Mesendoderm (in vitro differentiated cells): ENCODE measurements at regions not wholly inside any gene's neighbourhood (a gene's known extent, or its start where the extent isn't known, plus 50 kb on each side); places are given as distances from the start of the nearest gene placed in this dataset.
A peak's percentile ranks its signal among the peaks of the same experiment; 100 is the strongest.

Experiments used
- DNase-seq: peaks from one replicate; pipeline ENCODE4 v3.0.0; 2013
- H2AK5ac ChIP-seq: 2 replicates; pipeline ENCODE4 v1.6.1; 2013; ENCODE audit warnings: low read length, inconsistent platforms
- H2BK120ac ChIP-seq: 2 replicates; pipeline ENCODE4 v1.6.1; 2013; ENCODE audit warnings: low read depth, mild to moderate bottlenecking, low read length, moderate library complexity, mixed read lengths
- H2BK15ac ChIP-seq: replicated peaks from 2 replicates; pipeline ENCODE4 v1.6.1; 2013; ENCODE audit warnings: low read depth, mild to moderate bottlenecking, moderate library complexity
- H2BK5ac ChIP-seq: 2 replicates; pipeline ENCODE4 v1.6.1; 2013; ENCODE audit warnings: low read length, inconsistent platforms
- H3K18ac ChIP-seq: 2 replicates; pipeline ENCODE4 v1.6.1; 2013; ENCODE audit warnings: mild to moderate bottlenecking, low read length, mixed read lengths
- H3K23ac ChIP-seq: one replicate; pipeline ENCODE4 v1.6.1; 2013; ENCODE audit warnings: low read length
- H3K27ac ChIP-seq: 2 replicates; pipeline ENCODE4 v1.5.1; 2013; ENCODE audit warnings: low read depth, mild to moderate bottlenecking, inconsistent platforms, low read length, moderate library complexity
- H3K27me3 ChIP-seq: 2 replicates; pipeline ENCODE4 v1.6.1; 2013; ENCODE audit warnings: low read length, control low read depth, mild to moderate bottlenecking, inconsistent platforms; ENCODE audit not compliant: insufficient read depth, poor library complexity
- H3K36me3 ChIP-seq: 2 replicates; pipeline ENCODE4 v1.6.1; 2013; ENCODE audit warnings: low read length, inconsistent platforms; ENCODE audit not compliant: control insufficient read depth, insufficient read depth
- H3K4ac ChIP-seq: one replicate; pipeline ENCODE4 v1.6.1; 2013; ENCODE audit warnings: low read depth, mild to moderate bottlenecking, low read length, moderate library complexity
- H3K4me1 ChIP-seq: 2 replicates; pipeline ENCODE4 v1.6.1; 2013; ENCODE audit warnings: low read depth, low read length, inconsistent platforms; ENCODE audit not compliant: control insufficient read depth
- H3K4me2 ChIP-seq: 2 replicates; pipeline ENCODE4 v1.6.1; 2013; ENCODE audit warnings: low read length
- H3K4me3 ChIP-seq: 2 replicates; pipeline ENCODE4 v1.5.1; 2013; ENCODE audit warnings: mild to moderate bottlenecking, low read length
- H3K56ac ChIP-seq: one replicate; pipeline ENCODE4 v1.6.1; 2013; ENCODE audit warnings: low read length
- H3K79me1 ChIP-seq: 2 replicates; pipeline ENCODE4 v1.6.1; 2013; ENCODE audit warnings: low read length, inconsistent platforms
- H3K79me2 ChIP-seq: 2 replicates; pipeline ENCODE4 v1.6.1; 2013; ENCODE audit warnings: mild to moderate bottlenecking, low read length; ENCODE audit not compliant: control insufficient read depth, insufficient read depth
- H3K9ac ChIP-seq: 2 replicates; pipeline ENCODE4 v1.6.1; 2013; ENCODE audit warnings: low read length, inconsistent platforms
- H4K5ac ChIP-seq: one replicate; pipeline ENCODE4 v1.6.1; 2013; ENCODE audit warnings: low read length
- H4K8ac ChIP-seq: one replicate; pipeline ENCODE4 v1.6.1; 2013; ENCODE audit warnings: low read depth, mild to moderate bottlenecking, control low read depth, low read length, moderate library complexity
- WGBS: extraction: QIAGEN DNeasy Blood & Tissue Kit; methylation state at CpG from one replicate; pipeline ENCODE4 v1.1.7; 2013; ENCODE audit warnings: low lambda C conversion rate, missing lambda C conversion rate; ENCODE audit not compliant: insufficient coverage; ENCODE audit errors: extremely low coverage; 5-methylcytosine and 5-hydroxymethylcytosine counted together

GRCh38 chr9:106745457-106745856 lies 117.5 kb upstream of the ZNF462 start:
- no peak overlapping the region for H3K9ac ChIP-seq
- no peak overlapping the region for H4K5ac ChIP-seq
- no peak overlapping the region for H2BK15ac ChIP-seq
- H2BK5ac ChIP-seq: no peak overlapping the region
- no peaks in the 10 kb centered on the region for H3K79me2 ChIP-seq
- no peak overlapping the region for H3K18ac ChIP-seq
- DNase-seq: no peak
- H2AK5ac ChIP-seq: no peak overlapping the region
- H3K4ac ChIP-seq: no peak overlapping the region
- no peak overlapping the region for H3K27ac ChIP-seq
- H3K23ac ChIP-seq: no peak overlapping the region
- H2BK120ac ChIP-seq: no peak overlapping the region
- no peak overlapping the region for H3K4me2 ChIP-seq
- H3K79me1 ChIP-seq: no peaks in the 10 kb centered on the region
- H3K27me3 ChIP-seq: no peaks in the 10 kb centered on the region
- no peak overlapping the region for H4K8ac ChIP-seq
- H3K4me3 ChIP-seq: no peak overlapping the region
- WGBS: no CpG with 5 or more reads among the region's 1 CpG
- no peaks in the 10 kb centered on the region for H3K4me1 ChIP-seq
- H3K56ac ChIP-seq: no peak overlapping the region
- H3K36me3 ChIP-seq: no peaks in the 10 kb centered on the region

- peak; percentile 67 for DNase-seq
- Histone ChIP-seq H3K36me3 (no peaks in the 10 kb centered on the region), H3K56ac (no peak overlapping the region), H4K8ac (no peak overlapping the region), H3K27ac (no peak overlapping the region), H3K18ac (no peak overlapping the region), H3K79me2 (no peaks in the 10 kb centered on the region), H3K27me3 (no peaks in the 10 kb centered on the region), H2BK15ac (no peak overlapping the region), H3K4ac (no peak overlapping the region), H3K4me3 (no peak overlapping the region), H3K4me1 (no peaks in the 10 kb centered on the region), H2BK120ac (no peak overlapping the region), H4K5ac (no peak overlapping the region), H3K9ac (no peak overlapping the region), H3K23ac (no peak overlapping the region), H3K4me2 (no peak overlapping the region), H2AK5ac (no peak overlapping the region), H3K79me1 (no peaks in the 10 kb centered on the region), H2BK5ac (no peak overlapping the region)
Measured at GRCh38 chr9:106745876-106746275, 117.1 kb upstream of the ZNF462 start.

- DNase-seq: no peak
- H3K4me2 ChIP-seq: no peak overlapping the region
- no peaks in the 10 kb centered on the region for H3K79me1 ChIP-seq
- H4K8ac ChIP-seq: no peak overlapping the region
- no peak overlapping the region for H2AK5ac ChIP-seq
- no peak overlapping the region for H4K5ac ChIP-seq
- no peaks in the 10 kb centered on the region for H3K79me2 ChIP-seq
- H3K27me3 ChIP-seq: no peaks in the 10 kb centered on the region
- H3K27ac ChIP-seq: no peak overlapping the region
- H3K23ac ChIP-seq: no peak overlapping the region
- no peak overlapping the region for H3K4ac ChIP-seq
- no peak overlapping the region for H3K18ac ChIP-seq
- WGBS: no CpG with 5 or more reads among the region's 5 CpGs
- H2BK120ac ChIP-seq: no peak overlapping the region
- no peak overlapping the region for H3K9ac ChIP-seq
- H2BK15ac ChIP-seq: no peak overlapping the region
- no peak overlapping the region for H2BK5ac ChIP-seq
- H3K4me3 ChIP-seq: no peak overlapping the region
- peaks cover 2% of the 10 kb centered on the region for H3K4me1 ChIP-seq
- H3K56ac ChIP-seq: no peak overlapping the region
- H3K36me3 ChIP-seq: no peaks in the 10 kb centered on the region
Measured at GRCh38 chr9:106751681-106752080, 111.3 kb upstream of the ZNF462 start.

- Histone ChIP-seq H3K27me3 (no peaks in the 10 kb centered on the region), H3K4me3 (no peak overlapping the region), H3K4ac (no peak overlapping the region), H2AK5ac (no peak overlapping the region), H2BK15ac (no peak overlapping the region), H3K79me2 (no peaks in the 10 kb centered on the region), H2BK120ac (no peak overlapping the region), H3K9ac (no peak overlapping the region), H3K4me2 (no peak overlapping the region), H3K18ac (no peak overlapping the region), H3K36me3 (no peaks in the 10 kb centered on the region), H4K5ac (no peak overlapping the region), H3K79me1 (no peaks in the 10 kb centered on the region), H3K56ac (peak overlapping the region; percentile 7), H3K27ac (peak overlapping the region; percentile 17), H4K8ac (no peak overlapping the region), H3K4me1 (peaks cover 2% of the 10 kb centered on the region), H2BK5ac (no peak overlapping the region), H3K23ac (no peak overlapping the region)
- no CpG with 5 or more reads among the region's 3 CpGs for WGBS
- DNase-seq: peak; percentile 42
Measured at GRCh38 chr9:106752581-106752980, 110.4 kb upstream of the ZNF462 start.

- H3K4me3 ChIP-seq: no peak overlapping the region
- no peak overlapping the region for H3K4ac ChIP-seq
- no peak overlapping the region for H3K9ac ChIP-seq
- H2BK15ac ChIP-seq: no peak overlapping the region
- no peak overlapping the region for H3K27ac ChIP-seq
- H3K79me2 ChIP-seq: no peaks in the 10 kb centered on the region
- H2BK120ac ChIP-seq: no peak overlapping the region
- WGBS: no CpG with 5 or more reads among the region's 4 CpGs
- H3K36me3 ChIP-seq: no peaks in the 10 kb centered on the region
- no peak overlapping the region for H3K18ac ChIP-seq
- H3K79me1 ChIP-seq: no peaks in the 10 kb centered on the region
- H3K23ac ChIP-seq: no peak overlapping the region
- H3K4me2 ChIP-seq: no peak overlapping the region
- H4K5ac ChIP-seq: no peak overlapping the region
- DNase-seq: peak; percentile 8
- H3K56ac ChIP-seq: no peak overlapping the region
- no peak overlapping the region for H4K8ac ChIP-seq
- H2AK5ac ChIP-seq: no peak overlapping the region
- peaks cover 2% of the 10 kb centered on the region for H3K4me1 ChIP-seq
- H2BK5ac ChIP-seq: no peak overlapping the region
- no peaks in the 10 kb centered on the region for H3K27me3 ChIP-seq
Measured at GRCh38 chr9:106753155-106753671, 109.8 kb upstream of the ZNF462 start.

- peaks cover 2% of the 10 kb centered on the region for H3K4me1 ChIP-seq
- no peak overlapping the region for H3K18ac ChIP-seq
- no peaks in the 10 kb centered on the region for H3K79me1 ChIP-seq
- H3K56ac ChIP-seq: no peak overlapping the region
- H3K36me3 ChIP-seq: no peaks in the 10 kb centered on the region
- no peak overlapping the region for H3K23ac ChIP-seq
- no peak overlapping the region for H3K27ac ChIP-seq
- H2BK120ac ChIP-seq: no peak overlapping the region
- no peaks in the 10 kb centered on the region for H3K79me2 ChIP-seq
- H3K4me2 ChIP-seq: no peak overlapping the region
- H3K4me3 ChIP-seq: no peak overlapping the region
- H3K9ac ChIP-seq: no peak overlapping the region
- H4K8ac ChIP-seq: no peak overlapping the region
- WGBS: no CpG with 5 or more reads among the region's 7 CpGs
- no peak overlapping the region for H3K4ac ChIP-seq
- H2BK5ac ChIP-seq: no peak overlapping the region
- H4K5ac ChIP-seq: no peak overlapping the region
- no peaks in the 10 kb centered on the region for H3K27me3 ChIP-seq
- H2AK5ac ChIP-seq: no peak overlapping the region
- no peak for DNase-seq
- no peak overlapping the region for H2BK15ac ChIP-seq
Measured at GRCh38 chr9:106755736-106756135, 107.2 kb upstream of the ZNF462 start.
